SH-SY5Y (cell line): ENCODE measurements at regions not wholly inside any gene's neighbourhood (a gene's known extent, or its start where the extent isn't known, plus 50 kb on each side); places are given as distances from the start of the nearest gene placed in this dataset.

ENCODE experiments used
- GATA2 ChIP-seq: IDR thresholded peaks from 2 replicates; pipeline ENCODE4 v1.6.1; 2011; ENCODE audit warnings: mild to moderate bottlenecking, low read depth, low read length
- GATA3 ChIP-seq: IDR thresholded peaks from 2 replicates; pipeline ENCODE4 v1.6.1; 2011; ENCODE audit warnings: low read depth, mild to moderate bottlenecking, low read length, moderate library complexity

GRCh38 chr13:60794751-60795150, 397.7 kb downstream of the TDRD3 start:
- TF ChIP-seq GATA2 (no peak), GATA3 (no peak)
